ENCODE measurements at regions not wholly inside any gene's neighbourhood (a gene's known extent, or its start where the extent isn't known, plus 50 kb on each side); places are given as distances from the start of the nearest gene placed in this dataset.

- ATAC-seq (ENCODE audit: insufficient read depth, low FRiP score) (no peak), DNase-seq (no peak)
- 59 to 89% methylated on average over 1 of the region's 1 CpG for WGBS, 2 donors
- no peaks in the 10 kb centered on the region for H3K4me1 ChIP-seq (ENCODE audit: control insufficient read depth in 5 of 5, insufficient read depth in 5 of 5, low read length in 5 of 5)
- H3K27me3 ChIP-seq (ENCODE audit: control insufficient read depth in 3 of 3, insufficient read depth in 3 of 3, low read length in 2 of 3), result no peaks in the 10 kb centered on the region
- no peak for TF ChIP-seq CTCF (IDR thresholded peaks at IDR 0.05; ENCODE audit: control extremely low read depth, extremely low read depth)
- H3K9me3 ChIP-seq (ENCODE audit: control insufficient read depth in 4 of 4, insufficient read depth in 3 of 4, low read length in 3 of 4), result no peaks in the 10 kb centered on the region
- no peak overlapping the region for H3K27ac ChIP-seq (ENCODE audit: low read depth in 1 of 2, low read length in 1 of 2)
- H3K4me3 ChIP-seq, result no peak overlapping the region
- no peak overlapping the region for H3K9ac ChIP-seq (ENCODE audit: insufficient read depth in 1 of 2, low read length in 2 of 2)
- no peaks in the 10 kb centered on the region for H3K36me3 ChIP-seq (ENCODE audit: control insufficient read depth in 4 of 4, insufficient read depth in 4 of 4, low read length in 4 of 4)
Measured at GRCh38 chr3:103653996-103654395, 1219.2 kb downstream of the ZPLD1 start.

GRCh38 chr3:103657756-103658155 lies 1222.9 kb downstream of the ZPLD1 start:
- no peaks in the 10 kb centered on the region for H3K9me3 ChIP-seq (ENCODE audit: control insufficient read depth in 4 of 4, insufficient read depth in 3 of 4, low read length in 3 of 4)
- no peak overlapping the region for H3K4me3 ChIP-seq
- H3K27me3 ChIP-seq (ENCODE audit: control insufficient read depth in 3 of 3, insufficient read depth in 3 of 3, low read length in 2 of 3), result no peaks in the 10 kb centered on the region
- WGBS, 2 donors, result 59 to 81% methylated on average over 8 of the region's 8 CpGs
- ATAC-seq (ENCODE audit: insufficient read depth, low FRiP score) (no peak), DNase-seq (peak; percentile 12 to 70 (median 42))
- H3K9ac ChIP-seq (ENCODE audit: insufficient read depth in 1 of 2, low read length in 2 of 2), result no peak overlapping the region
- H3K4me1 ChIP-seq (ENCODE audit: control insufficient read depth in 5 of 5, insufficient read depth in 5 of 5, low read length in 5 of 5), result no peaks in the 10 kb centered on the region
- TF ChIP-seq CTCF (IDR thresholded peaks at IDR 0.05; ENCODE audit: control extremely low read depth, extremely low read depth), result no peak
- H3K27ac ChIP-seq (ENCODE audit: low read depth in 1 of 2, low read length in 1 of 2), result no peak overlapping the region
- H3K36me3 ChIP-seq (ENCODE audit: control insufficient read depth in 4 of 4, insufficient read depth in 4 of 4, low read length in 4 of 4), result no peaks in the 10 kb centered on the region

- Histone ChIP-seq H3K9ac (ENCODE audit: insufficient read depth in 1 of 2, low read length in 2 of 2) (no peak overlapping the region), H3K27ac (ENCODE audit: low read depth in 1 of 2, low read length in 1 of 2) (no peak overlapping the region), H3K9me3 (ENCODE audit: control insufficient read depth in 4 of 4, insufficient read depth in 3 of 4, low read length in 3 of 4) (no peaks in the 10 kb centered on the region), H3K4me1 (ENCODE audit: control insufficient read depth in 5 of 5, insufficient read depth in 5 of 5, low read length in 5 of 5) (no peaks in the 10 kb centered on the region), H3K27me3 (ENCODE audit: control insufficient read depth in 3 of 3, insufficient read depth in 3 of 3, low read length in 2 of 3) (no peaks in the 10 kb centered on the region), H3K4me3 (no peak overlapping the region), H3K36me3 (ENCODE audit: control insufficient read depth in 4 of 4, insufficient read depth in 4 of 4, low read length in 4 of 4) (no peaks in the 10 kb centered on the region)
- DNase-seq (no peak), ATAC-seq (ENCODE audit: insufficient read depth, low FRiP score) (no peak)
- TF ChIP-seq CTCF (IDR thresholded peaks at IDR 0.05; ENCODE audit: control extremely low read depth, extremely low read depth), result no peak
- WGBS, 2 donors, result 92 to 97% methylated on average over 2 of the region's 2 CpGs
Measured at GRCh38 chr3:103660810-103661209, 1226.0 kb downstream of the ZPLD1 start.

- Histone ChIP-seq H3K27me3 (ENCODE audit: control insufficient read depth in 3 of 3, insufficient read depth in 3 of 3, low read length in 2 of 3) (no peaks in the 10 kb centered on the region), H3K36me3 (ENCODE audit: control insufficient read depth in 4 of 4, insufficient read depth in 4 of 4, low read length in 4 of 4) (no peaks in the 10 kb centered on the region), H3K4me3 (no peak overlapping the region), H3K27ac (ENCODE audit: low read depth in 1 of 2, low read length in 1 of 2) (no peak overlapping the region), H3K4me1 (ENCODE audit: control insufficient read depth in 5 of 5, insufficient read depth in 5 of 5, low read length in 5 of 5) (no peaks in the 10 kb centered on the region), H3K9ac (ENCODE audit: insufficient read depth in 1 of 2, low read length in 2 of 2) (no peak overlapping the region), H3K9me3 (ENCODE audit: control insufficient read depth in 4 of 4, insufficient read depth in 3 of 4, low read length in 3 of 4) (no peaks in the 10 kb centered on the region)
- ATAC-seq (ENCODE audit: insufficient read depth, low FRiP score), result no peak
- DNase-seq, result no peak
- TF ChIP-seq CTCF (IDR thresholded peaks at IDR 0.05; ENCODE audit: control extremely low read depth, extremely low read depth), result no peak
- WGBS, 2 donors, result 92 to 97% methylated on average over 3 of the region's 3 CpGs
Measured at GRCh38 chr3:103662591-103662990, 1227.8 kb downstream of the ZPLD1 start.

Measured in lung (tissue), 11 donors.